ENCODE measurements at regions not wholly inside any gene's neighbourhood (a gene's known extent, or its start where the extent isn't known, plus 50 kb on each side); places are given as distances from the start of the nearest gene placed in this dataset.

GRCh38 chr13:75216038-75216437 is 265.9 kb downstream of the TBC1D4 start:
- Histone ChIP-seq H3K9me3 (replicated peaks in 1 of 2; ENCODE audit: control insufficient read depth in 1 of 2, insufficient read depth in 1 of 2, low read length in 2 of 2) (no peaks in the 10 kb centered on the region), H3K4me3 (replicated peaks in 1 of 3; ENCODE audit: low read depth in 2 of 3, low read length in 3 of 3) (no peak overlapping the region), H3K4me1 (ENCODE audit: control insufficient read depth in 1 of 2, insufficient read depth in 2 of 2, low read length in 2 of 2) (peaks cover 0 to 3% of the 10 kb centered on the region in 2 donors), H3K27me3 (ENCODE audit: control insufficient read depth in 2 of 2, insufficient read depth in 2 of 2, low read length in 2 of 2) (peaks cover 0 to 10% of the 10 kb centered on the region in 2 donors), H3K9ac (ENCODE audit: insufficient read depth, low read length, poor library complexity, severe bottlenecking) (no peak overlapping the region), H3K27ac (ENCODE audit: low read depth in 1 of 2, low read length in 2 of 2) (no peak overlapping the region), H3K36me3 (replicated peaks in 1 of 2; ENCODE audit: control insufficient read depth in 1 of 2, insufficient read depth in 2 of 2, low read length in 2 of 2) (no peaks in the 10 kb centered on the region), H3K79me2 (ENCODE audit: insufficient read depth, low read length) (no peaks in the 10 kb centered on the region), H3K4me2 (replicated peaks; ENCODE audit: extremely low read depth, low read length, poor library complexity, severe bottlenecking) (no peak overlapping the region), H2AFZ (ENCODE audit: insufficient read depth, low read depth, low read length, poor library complexity, severe bottlenecking) (no peak overlapping the region), H4K20me1 (ENCODE audit: insufficient read depth, low read length) (no peaks in the 10 kb centered on the region)
- H3K27ac Mint-ChIP-seq, result no peak overlapping the region
- no peaks in the 10 kb centered on the region for H3K9me3 Mint-ChIP-seq
- 63% methylated on average over 4 of the region's 7 CpGs for WGBS (ENCODE audit: insufficient coverage)
- DNase-seq, result no peak
- H3K4me3 Mint-ChIP-seq, result no peak overlapping the region
- H3K36me3 Mint-ChIP-seq, result no peaks in the 10 kb centered on the region
- H3K4me1 Mint-ChIP-seq, result peaks cover 8% of the 10 kb centered on the region
- peaks cover 4 to 17% (median 16%) of the 10 kb centered on the region in 3 donors for H3K27me3 Mint-ChIP-seq (ENCODE audit: low read depth in 3 of 3)
- intact Hi-C loops (cut with micrococcal nuclease), result loop anchor here (5.0 to 10.0 kb wide), 3 partner anchors 1379 to 1461 kb away; no protein-coding TSS in a partner anchor
- TF ChIP-seq CTCF (IDR thresholded peaks at IDR 0.05), result no peak

GRCh38 chr13:75214846-75215245 is 267.1 kb downstream of the TBC1D4 start:
- DNase-seq, result no peak
- no CpG with 5 or more reads among the region's 2 CpGs for WGBS (ENCODE audit: insufficient coverage)
- Histone ChIP-seq H3K9me3 (replicated peaks in 1 of 2; ENCODE audit: control insufficient read depth in 1 of 2, insufficient read depth in 1 of 2, low read length in 2 of 2) (no peaks in the 10 kb centered on the region), H3K4me3 (replicated peaks in 1 of 3; ENCODE audit: low read depth in 2 of 3, low read length in 3 of 3) (no peak overlapping the region), H3K4me1 (ENCODE audit: control insufficient read depth in 1 of 2, insufficient read depth in 2 of 2, low read length in 2 of 2) (no peaks in the 10 kb centered on the region), H4K20me1 (ENCODE audit: insufficient read depth, low read length) (no peaks in the 10 kb centered on the region), H3K36me3 (replicated peaks in 1 of 2; ENCODE audit: control insufficient read depth in 1 of 2, insufficient read depth in 2 of 2, low read length in 2 of 2) (no peaks in the 10 kb centered on the region), H3K9ac (ENCODE audit: insufficient read depth, low read length, poor library complexity, severe bottlenecking) (no peak overlapping the region), H3K27me3 (ENCODE audit: control insufficient read depth in 2 of 2, insufficient read depth in 2 of 2, low read length in 2 of 2) (peaks cover 0 to 10% of the 10 kb centered on the region in 2 donors), H3K4me2 (replicated peaks; ENCODE audit: extremely low read depth, low read length, poor library complexity, severe bottlenecking) (no peak overlapping the region), H3K79me2 (ENCODE audit: insufficient read depth, low read length) (no peaks in the 10 kb centered on the region), H3K27ac (ENCODE audit: low read depth in 1 of 2, low read length in 2 of 2) (no peak overlapping the region), H2AFZ (ENCODE audit: insufficient read depth, low read depth, low read length, poor library complexity, severe bottlenecking) (no peak overlapping the region)
- Mint-ChIP-seq H3K36me3 (no peaks in the 10 kb centered on the region), H3K4me1 (peaks cover 5% of the 10 kb centered on the region), H3K9me3 (no peaks in the 10 kb centered on the region), H3K27ac (no peak overlapping the region), H3K27me3 (ENCODE audit: low read depth in 3 of 3) (peaks cover 4 to 17% (median 12%) of the 10 kb centered on the region in 3 donors), H3K4me3 (no peak overlapping the region)
- intact Hi-C loops (cut with micrococcal nuclease), result loop anchor here (5.0 to 10.0 kb wide), 3 partner anchors 1378 to 1460 kb away; no protein-coding TSS in a partner anchor
- no peak for TF ChIP-seq CTCF (IDR thresholded peaks at IDR 0.05)

All from CD14-positive monocyte (primary cell).